Common myeloid progenitor, CD34-positive (primary cell): ENCODE measurements at regions not wholly inside any gene's neighbourhood (a gene's known extent, or its start where the extent isn't known, plus 50 kb on each side); places are given as distances from the start of the nearest gene placed in this dataset.

ENCODE experiments used
- CTCF ChIA-PET: fragments of 350-600 bp; sonication (Branson Sonifier 250); formaldehyde crosslinking; loops from one replicate; lab custom pipeline; 2021; ENCODE audit warnings: antibody characterized with exemption; lab: Charles Lee
- POLR2A ChIA-PET: fragments of 350-600 bp; sonication (Branson Sonifier 250); formaldehyde crosslinking; loops from one replicate; lab custom pipeline; 2021; ENCODE audit warnings: antibody characterized with exemption; lab: Charles Lee
- DNase-seq, 3 donors: peaks; one replicate each; pipeline versions ENCODE4 v3.0.0 to v3.0.0-alpha.2; 2013
- H3K27ac ChIP-seq, 2 experiments: 1 replicate in 1 of 2; 2 replicates in 1 of 2; pipeline ENCODE4 v1.7.0; 2013; ENCODE audit warnings: inconsistent platforms in 2 of 2, low read length in 2 of 2, mild to moderate bottlenecking in 2 of 2, low read depth in 1 of 2, moderate library complexity in 1 of 2; ENCODE audit not compliant: severe bottlenecking in 2 of 2, insufficient read depth in 1 of 2, poor library complexity in 1 of 2
- H3K27me3 ChIP-seq, 5 experiments: replicated peaks in 2 of 5; 1 replicate in 3 of 5; 2 replicates in 2 of 5; pipeline versions ENCODE4 v1.6.1 to v1.7.0; 2013; ENCODE audit warnings: low read length in 4 of 5, mild to moderate bottlenecking in 2 of 5, moderate library complexity in 2 of 5, inconsistent platforms in 1 of 5; ENCODE audit not compliant: insufficient read depth in 5 of 5, control insufficient read depth in 4 of 5
- H3K36me3 ChIP-seq, 4 experiments: 1 replicate in 2 of 4; 2 replicates in 2 of 4; pipeline versions ENCODE4 v1.6.1 to v1.7.0; 2013; ENCODE audit warnings: low read length in 3 of 4, control low read depth in 1 of 4, mild to moderate bottlenecking in 1 of 4; ENCODE audit not compliant: control insufficient read depth in 4 of 4, insufficient read depth in 4 of 4
- H3K4me1 ChIP-seq, 4 experiments: 1 replicate in 3 of 4; 2 replicates in 1 of 4; pipeline versions ENCODE4 v1.6.1 to v1.7.1; 2013; ENCODE audit warnings: low read length in 3 of 4, mild to moderate bottlenecking in 3 of 4, control low read depth in 1 of 4, inconsistent platforms in 1 of 4, moderate library complexity in 1 of 4; ENCODE audit not compliant: control insufficient read depth in 4 of 4, insufficient read depth in 4 of 4; ENCODE audit errors: control extremely low read depth in 1 of 4
- H3K4me3 ChIP-seq, 7 experiments: 1 replicate in 4 of 7; 2 replicates in 3 of 7; pipeline versions ENCODE4 v1.5.1 to v1.7.0; 2013; ENCODE audit warnings: mild to moderate bottlenecking in 7 of 7, low read length in 6 of 7, moderate library complexity in 6 of 7, inconsistent platforms in 2 of 7, low read depth in 2 of 7, control low read depth in 1 of 7; ENCODE audit not compliant: insufficient read depth in 4 of 7, control insufficient read depth in 1 of 7; ENCODE audit errors: extremely low read depth in 1 of 7
- H3K9me3 ChIP-seq, 5 experiments: 1 replicate in 4 of 5; 2 replicates in 1 of 5; pipeline versions ENCODE4 v1.6.1 to v1.7.1; 2013; ENCODE audit warnings: low read length in 4 of 5, mild to moderate bottlenecking in 2 of 5, inconsistent platforms in 1 of 5, low read depth in 1 of 5, moderate library complexity in 1 of 5; ENCODE audit not compliant: control insufficient read depth in 4 of 5, insufficient read depth in 2 of 5; ENCODE audit errors: control extremely low read depth in 1 of 5
- WGBS: methylation state at CpG from one replicate; pipeline ENCODE4 v1.1.5; 2013; ENCODE audit not compliant: insufficient coverage; 5-methylcytosine and 5-hydroxymethylcytosine counted together

GRCh38 chr5:136892000-136892399 lies 526.7 kb upstream of the TRPC7 start:
- WGBS, result 90% methylated on average over 2 of the region's 3 CpGs
- H3K9me3 ChIP-seq, result no peaks in the 10 kb centered on the region
- peaks cover 0 to 6% (median 0%) of the 10 kb centered on the region in 5 experiments for H3K27me3 ChIP-seq
- no peaks in the 10 kb centered on the region for H3K36me3 ChIP-seq
- CTCF ChIA-PET, result no interaction called here
- POLR2A ChIA-PET, result no interaction called here
- H3K27ac ChIP-seq, result no peak overlapping the region
- H3K4me3 ChIP-seq, result no peak overlapping the region
- DNase-seq, result no peak
- H3K4me1 ChIP-seq, result no peaks in the 10 kb centered on the region

- POLR2A ChIA-PET, result no interaction called here
- Histone ChIP-seq H3K27ac (no peak overlapping the region), H3K36me3 (no peaks in the 10 kb centered on the region), H3K4me1 (no peaks in the 10 kb centered on the region), H3K27me3 (peaks cover 0 to 6% (median 0%) of the 10 kb centered on the region in 5 experiments), H3K4me3 (no peak overlapping the region), H3K9me3 (no peaks in the 10 kb centered on the region)
- 43% methylated on average over 5 of the region's 6 CpGs for WGBS
- CTCF ChIA-PET, result no interaction called here
- no peak for DNase-seq
Measured at GRCh38 chr5:136891175-136891972, 526.0 kb upstream of the TRPC7 start.

- ChIA-PET CTCF (no interaction called here), POLR2A (no interaction called here)
- no peaks in the 10 kb centered on the region for H3K4me1 ChIP-seq
- H3K27ac ChIP-seq, result no peak overlapping the region
- WGBS, result 89% methylated on average over 2 of the region's 2 CpGs
- no peak overlapping the region for H3K4me3 ChIP-seq
- peaks cover 0 to 6% (median 0%) of the 10 kb centered on the region in 5 experiments for H3K27me3 ChIP-seq
- H3K9me3 ChIP-seq, result no peaks in the 10 kb centered on the region
- no peak for DNase-seq
- H3K36me3 ChIP-seq, result no peaks in the 10 kb centered on the region
Measured at GRCh38 chr5:136890431-136891148, 525.2 kb upstream of the TRPC7 start.

GRCh38 chr5:136886608-136887007 lies 521.3 kb upstream of the TRPC7 start:
- H3K9me3 ChIP-seq, result peaks cover 0 to 5% (median 0%) of the 10 kb centered on the region in 5 experiments
- no peaks in the 10 kb centered on the region for H3K4me1 ChIP-seq
- DNase-seq, result no peak
- no peaks in the 10 kb centered on the region for H3K36me3 ChIP-seq
- POLR2A ChIA-PET, result no interaction called here
- 94% methylated on average over 3 of the region's 3 CpGs for WGBS
- H3K27me3 ChIP-seq, result peaks cover 0 to 2% (median 0%) of the 10 kb centered on the region in 5 experiments
- CTCF ChIA-PET, result no interaction called here
- no peak overlapping the region for H3K27ac ChIP-seq
- no peak overlapping the region for H3K4me3 ChIP-seq

- H3K27me3 ChIP-seq, result no peaks in the 10 kb centered on the region
- no peaks in the 10 kb centered on the region for H3K9me3 ChIP-seq
- 93% methylated on average over 3 of the region's 4 CpGs for WGBS
- POLR2A ChIA-PET, result no interaction called here
- H3K27ac ChIP-seq, result no peak overlapping the region
- H3K36me3 ChIP-seq, result no peaks in the 10 kb centered on the region
- H3K4me3 ChIP-seq, result no peak overlapping the region
- DNase-seq, result no peak
- H3K4me1 ChIP-seq, result no peaks in the 10 kb centered on the region
- CTCF ChIA-PET, result no interaction called here
Measured at GRCh38 chr5:136864960-136865359, 499.6 kb upstream of the TRPC7 start.

GRCh38 chr5:136856648-136857047 lies 491.3 kb upstream of the TRPC7 start:
- no peak overlapping the region for H3K27ac ChIP-seq
- WGBS, result 73% methylated on average over 2 of the region's 3 CpGs
- DNase-seq, result no peak
- ChIA-PET CTCF (no interaction called here), POLR2A (no interaction called here)
- H3K27me3 ChIP-seq, result no peaks in the 10 kb centered on the region
- no peaks in the 10 kb centered on the region for H3K4me1 ChIP-seq
- no peaks in the 10 kb centered on the region for H3K36me3 ChIP-seq
- no peak overlapping the region for H3K4me3 ChIP-seq
- peaks cover 0 to 8% (median 2%) of the 10 kb centered on the region in 5 experiments for H3K9me3 ChIP-seq

- DNase-seq, result no peak
- Histone ChIP-seq H3K9me3 (peaks cover 0 to 8% (median 2%) of the 10 kb centered on the region in 5 experiments), H3K4me1 (no peaks in the 10 kb centered on the region), H3K4me3 (no peak overlapping the region), H3K27me3 (no peaks in the 10 kb centered on the region), H3K36me3 (no peaks in the 10 kb centered on the region), H3K27ac (no peak overlapping the region)
- POLR2A ChIA-PET, result no interaction called here
- WGBS, result 38% methylated on average over 1 of the region's 1 CpG
- CTCF ChIA-PET, result no interaction called here
Measured at GRCh38 chr5:136853971-136854370, 488.6 kb upstream of the TRPC7 start.
